ENCODE measurements at regions not wholly inside any gene's neighbourhood (a gene's known extent, or its start where the extent isn't known, plus 50 kb on each side); places are given as distances from the start of the nearest gene placed in this dataset.

DNA sequence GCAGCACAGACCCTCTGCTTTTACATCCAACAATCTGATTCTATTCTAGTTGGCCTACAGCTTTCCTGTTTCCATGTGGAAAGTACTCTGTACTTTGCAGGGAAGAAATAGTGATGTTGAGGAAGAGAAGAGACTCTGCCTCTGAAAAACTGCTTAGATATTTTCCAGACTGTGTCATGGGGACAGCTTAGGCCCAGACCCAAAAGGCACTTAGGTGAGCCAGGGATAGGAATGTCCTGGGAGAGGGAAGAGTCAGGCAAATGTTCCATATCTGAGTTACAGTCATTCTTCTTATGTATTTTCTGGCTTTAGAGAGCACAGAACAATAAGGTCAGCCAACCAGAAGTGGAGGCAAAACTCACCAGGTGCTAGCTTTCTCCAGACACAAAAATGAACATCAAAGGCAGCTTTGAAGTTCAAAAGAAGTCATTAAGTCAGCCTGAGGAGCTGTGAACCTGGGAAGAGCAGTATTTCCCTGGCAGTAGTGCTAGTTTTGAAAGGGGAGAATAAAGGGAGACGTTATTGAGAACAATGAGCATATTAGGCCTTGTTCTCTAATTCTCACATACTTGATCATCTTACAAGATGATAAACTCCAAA lies 199.7 kb upstream of the LMNTD1 start:
- Histone ChIP-seq H3K4me1 (no peaks in the 10 kb centered on the region), H3K4me3 (no peak overlapping the region), H3K27me3 (no peaks in the 10 kb centered on the region), H3K27ac (no peak overlapping the region), H3K9me3 (peaks cover 0 to 4% (median 0%) of the 10 kb centered on the region in 11 donors), H3K36me3 (no peaks in the 10 kb centered on the region)
- TF ChIP-seq, protein P1, sequence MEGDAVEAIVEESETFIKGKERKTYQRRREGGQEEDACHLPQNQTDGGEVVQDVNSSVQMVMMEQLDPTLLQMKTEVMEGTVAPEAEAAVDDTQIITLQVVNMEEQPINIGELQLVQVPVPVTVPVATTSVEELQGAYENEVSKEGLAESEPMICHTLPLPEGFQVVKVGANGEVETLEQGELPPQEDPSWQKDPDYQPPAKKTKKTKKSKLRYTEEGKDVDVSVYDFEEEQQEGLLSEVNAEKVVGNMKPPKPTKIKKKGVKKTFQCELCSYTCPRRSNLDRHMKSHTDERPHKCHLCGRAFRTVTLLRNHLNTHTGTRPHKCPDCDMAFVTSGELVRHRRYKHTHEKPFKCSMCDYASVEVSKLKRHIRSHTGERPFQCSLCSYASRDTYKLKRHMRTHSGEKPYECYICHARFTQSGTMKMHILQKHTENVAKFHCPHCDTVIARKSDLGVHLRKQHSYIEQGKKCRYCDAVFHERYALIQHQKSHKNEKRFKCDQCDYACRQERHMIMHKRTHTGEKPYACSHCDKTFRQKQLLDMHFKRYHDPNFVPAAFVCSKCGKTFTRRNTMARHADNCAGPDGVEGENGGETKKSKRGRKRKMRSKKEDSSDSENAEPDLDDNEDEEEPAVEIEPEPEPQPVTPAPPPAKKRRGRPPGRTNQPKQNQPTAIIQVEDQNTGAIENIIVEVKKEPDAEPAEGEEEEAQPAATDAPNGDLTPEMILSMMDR (IDR thresholded peaks at IDR 0.05), result no peak
- intact Hi-C loops (cut with DNase I), result no loop called here
- ATAC-seq (no peak), DNase-seq (no peak)
- 72 to 73% methylated on average over 1 of the region's 1 CpG for WGBS, 2 donors

GRCh38 chr12:25755136-25755970 lies 202.3 kb upstream of the LMNTD1 start:
- WGBS, 2 donors, result 54 to 57% methylated on average over 4 of the region's 4 CpGs
- peaks cover 0 to 4% (median 0%) of the 10 kb centered on the region in 11 donors for H3K9me3 ChIP-seq
- DNase-seq (no peak), ATAC-seq (no peak)
- TF ChIP-seq, protein P1 (IDR thresholded peaks at IDR 0.05), result no peak
- H3K27ac ChIP-seq, result no peak overlapping the region
- no peaks in the 10 kb centered on the region for H3K4me1 ChIP-seq
- H3K36me3 ChIP-seq, result no peaks in the 10 kb centered on the region
- intact Hi-C loops (cut with DNase I), result no loop called here
- H3K27me3 ChIP-seq, result no peaks in the 10 kb centered on the region
- no peak overlapping the region for H3K4me3 ChIP-seq

DNA sequence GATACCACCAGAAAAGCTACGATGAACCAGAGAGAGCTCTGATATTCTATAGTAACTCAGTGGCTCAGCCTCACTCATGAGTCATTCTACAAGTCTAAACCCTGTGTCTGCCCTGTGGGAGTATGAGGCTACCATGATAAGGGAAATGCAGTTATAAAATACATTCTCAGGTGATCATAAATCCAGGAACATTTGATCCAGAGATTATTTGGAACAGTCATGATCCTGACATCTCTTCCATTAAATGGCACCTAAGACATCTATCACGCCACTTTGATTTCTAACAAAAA lies 202.6 kb upstream of the RASSF8 start:
- TF ChIP-seq, protein P1 (IDR thresholded peaks at IDR 0.05), result no peak
- H3K27ac ChIP-seq, result no peak overlapping the region
- H3K9me3 ChIP-seq, result peaks cover 0 to 4% (median 0%) of the 10 kb centered on the region in 11 donors
- H3K27me3 ChIP-seq, result no peaks in the 10 kb centered on the region
- no peak overlapping the region for H3K4me3 ChIP-seq
- 68 to 71% methylated on average over 2 of the region's 2 CpGs for WGBS, 2 donors
- no peaks in the 10 kb centered on the region for H3K4me1 ChIP-seq
- no peak for DNase-seq
- intact Hi-C loops (cut with DNase I), result no loop called here
- H3K36me3 ChIP-seq, result no peaks in the 10 kb centered on the region
- ATAC-seq, result no peak

- H3K4me3 ChIP-seq, result no peak overlapping the region
- H3K36me3 ChIP-seq, result no peaks in the 10 kb centered on the region
- H3K27ac ChIP-seq, result no peak overlapping the region
- H3K9me3 ChIP-seq, result peaks cover 0 to 4% (median 0%) of the 10 kb centered on the region in 11 donors
- no peaks in the 10 kb centered on the region for H3K27me3 ChIP-seq
- DNase-seq, result no peak
- TF ChIP-seq, protein P1 (IDR thresholded peaks at IDR 0.05), result no peak
- intact Hi-C loops (cut with DNase I), result no loop called here
- no peak for ATAC-seq
- H3K4me1 ChIP-seq, result no peaks in the 10 kb centered on the region
- 76 to 84% methylated on average over 1 of the region's 1 CpG for WGBS, 2 donors
These were observed 201.3 kb upstream of the RASSF8 start for GRCh38 chr12:25757037-25757665.
